ENCODE measurements at regions not wholly inside any gene's neighbourhood (a gene's known extent, or its start where the extent isn't known, plus 50 kb on each side); places are given as distances from the start of the nearest gene placed in this dataset.

- TF ChIP-seq POLR2AphosphoS5 (IDR thresholded peaks at IDR 0.05; ENCODE audit: low read depth) (no peak), CTCF (IDR thresholded peaks at IDR 0.05; ENCODE audit: insufficient read depth, low read length) (peak; percentile 59), REST (IDR thresholded peaks at IDR 0.05; ENCODE audit: insufficient replicate concordance, low read depth) (no peak), GABPA (IDR thresholded peaks at IDR 0.05; ENCODE audit: low read depth) (no peak)
These were observed 296.3 kb downstream of the UACA start for GRCh38 chr15:70466895-70467529.
